Tibial artery (tissue), 4 donors: ENCODE measurements at regions not wholly inside any gene's neighbourhood (a gene's known extent, or its start where the extent isn't known, plus 50 kb on each side); places are given as distances from the start of the nearest gene placed in this dataset.

Source experiments
- DNase-seq, 2 donors: peaks; one replicate each; pipeline ENCODE4 v3.0.0-alpha.2; 2019
- H3K27ac ChIP-seq, 2 donors: fragments of 200-600 bp; sonication (generic) in 1 of 2; 1 replicate in 1 of 2; 2 replicates in 1 of 2; pipeline ENCODE4 v1.5.1; 2018 to 2019; ENCODE audit warnings: mild to moderate bottlenecking in 1 of 2
- H3K27me3 ChIP-seq, 2 donors: fragments of 200-600 bp; sonication (generic) in 1 of 2; one replicate each; pipeline versions ENCODE4 v1.5.1 to v1.6.0; 2016 to 2019
- H3K36me3 ChIP-seq, 3 donors: fragments of 200-600 bp; sonication (generic) in 2 of 3; one replicate each; pipeline ENCODE4 v1.5.1; 2016 to 2019; ENCODE audit warnings: mild to moderate bottlenecking in 2 of 3
- H3K4me1 ChIP-seq, 4 donors: fragments of 200-600 bp; sonication (generic) in 2 of 4; 1 replicate in 3 of 4; 2 replicates in 1 of 4; pipeline ENCODE4 v1.5.1; 2016 to 2019
- H3K4me3 ChIP-seq, 2 donors: fragments of 200-600 bp; sonication (generic) in 1 of 2; 1 replicate in 1 of 2; 2 replicates in 1 of 2; pipeline ENCODE4 v1.5.1; 2018 to 2019; ENCODE audit warnings: mild to moderate bottlenecking in 2 of 2
- H3K9me3 ChIP-seq, 3 donors: fragments of 200-600 bp; sonication (generic) in 1 of 3; one replicate each; pipeline ENCODE4 v1.5.1; 2016 to 2019
- CTCF ChIP-seq, 2 experiments: fragments of 200-600 bp in 1 of 2; fragments of 450-650 bp in 1 of 2; IDR thresholded peaks; one replicate each; pipeline ENCODE4 v1.5.1; 2017 to 2019; ENCODE audit warnings: antibody characterized with exemption in 2 of 2, mild to moderate bottlenecking in 1 of 2, moderate library complexity in 1 of 2
- intact Hi-C: fragments of 100-400 bp; cut with DNase I; formaldehyde crosslinking; loops from one replicate; pipeline ENCODE4 v1.15.0; 2023; ENCODE audit warnings: low total_unique reads

DNA sequence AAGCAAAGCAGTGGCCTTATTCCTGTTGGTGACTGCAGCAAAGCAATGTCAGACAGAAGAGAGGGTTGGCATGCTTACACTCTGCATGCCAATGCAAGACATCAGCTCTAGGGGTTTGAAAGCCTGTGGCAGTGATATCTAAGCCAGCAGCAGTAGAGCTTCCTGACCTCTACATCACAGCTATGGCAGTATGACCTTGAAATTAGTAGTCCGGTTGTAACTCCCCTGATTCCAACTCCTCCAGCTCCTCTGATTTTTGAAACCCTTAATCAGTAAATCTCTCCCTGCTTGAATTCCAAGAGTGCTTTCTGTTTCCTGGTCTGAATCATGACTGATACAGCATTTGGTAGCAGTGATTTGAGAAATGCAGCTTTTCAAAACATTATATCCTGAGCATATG, 60.0 kb upstream of the LRP1B start:
- no peaks in the 10 kb centered on the region for H3K27me3 ChIP-seq
- DNase-seq, result no peak
- intact Hi-C loops, result no loop called here
- no peaks in the 10 kb centered on the region for H3K36me3 ChIP-seq
- H3K27ac ChIP-seq, result no peak overlapping the region
- H3K4me1 ChIP-seq, result no peaks in the 10 kb centered on the region
- H3K9me3 ChIP-seq, result no peaks in the 10 kb centered on the region
- TF ChIP-seq CTCF (IDR thresholded peaks at IDR 0.05), result no peak
- no peak overlapping the region for H3K4me3 ChIP-seq

DNA sequence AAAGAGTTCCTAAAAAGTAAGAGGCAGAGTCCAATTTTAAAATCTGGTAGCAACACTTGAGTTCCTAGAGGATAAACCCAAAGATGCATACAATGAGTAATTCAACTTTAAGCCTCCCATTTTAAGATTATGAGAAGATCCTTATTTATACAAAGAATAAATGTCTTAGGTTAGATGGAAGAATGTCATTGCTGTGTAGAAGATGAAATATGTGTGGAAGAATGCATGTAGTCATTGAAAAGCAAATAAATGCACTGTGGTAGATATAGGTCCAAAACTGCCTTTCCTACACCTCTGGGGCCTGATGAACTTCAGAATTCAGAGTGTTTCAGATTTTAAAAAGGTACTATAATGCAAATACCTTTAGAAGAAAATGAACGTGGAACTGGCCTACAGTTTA, 58.7 kb upstream of the LRP1B start:
- no peak overlapping the region for H3K27ac ChIP-seq
- H3K36me3 ChIP-seq, result no peaks in the 10 kb centered on the region
- H3K4me1 ChIP-seq, result no peaks in the 10 kb centered on the region
- no peak for TF ChIP-seq CTCF (IDR thresholded peaks at IDR 0.05)
- no peak for DNase-seq
- no peaks in the 10 kb centered on the region for H3K27me3 ChIP-seq
- intact Hi-C loops, result no loop called here
- H3K4me3 ChIP-seq, result no peak overlapping the region
- no peaks in the 10 kb centered on the region for H3K9me3 ChIP-seq

DNA sequence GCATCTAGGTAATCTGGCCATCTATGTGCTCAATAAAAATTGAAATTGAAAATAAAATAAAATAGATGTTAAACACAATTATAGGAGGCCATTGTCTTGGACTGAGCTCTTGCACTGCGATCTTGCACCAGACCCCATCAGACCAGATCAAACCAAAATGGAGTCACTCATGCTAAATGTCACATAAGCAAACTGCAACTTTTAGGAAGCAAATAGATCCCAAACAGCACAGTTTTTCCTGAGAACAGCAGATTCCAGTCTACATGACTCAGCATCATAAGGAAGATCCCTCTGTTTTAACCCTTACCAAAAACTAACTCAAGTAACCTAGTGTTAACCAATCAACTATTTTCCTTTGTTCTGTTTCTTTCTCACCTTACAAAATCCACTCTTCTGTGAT, 57.7 kb upstream of the LRP1B start:
- no peak for TF ChIP-seq CTCF (IDR thresholded peaks at IDR 0.05)
- H3K27me3 ChIP-seq, result no peaks in the 10 kb centered on the region
- intact Hi-C loops, result no loop called here

GRCh38 chr2:142180820-142181533, 50.2 kb upstream of the LRP1B start:
- Histone ChIP-seq H3K27me3 (no peaks in the 10 kb centered on the region), H3K9me3 (no peaks in the 10 kb centered on the region), H3K27ac (no peak overlapping the region), H3K36me3 (no peaks in the 10 kb centered on the region), H3K4me1 (no peaks in the 10 kb centered on the region), H3K4me3 (no peak overlapping the region)
- intact Hi-C loops, result no loop called here
- no peak for DNase-seq
- no peak for TF ChIP-seq CTCF (IDR thresholded peaks at IDR 0.05)

More for the DNA sequence above, 57.7 kb upstream of the LRP1B start:
- Histone ChIP-seq H3K4me3 (no peak overlapping the region), H3K27ac (no peak overlapping the region), H3K9me3 (no peaks in the 10 kb centered on the region), H3K36me3 (no peaks in the 10 kb centered on the region), H3K4me1 (no peaks in the 10 kb centered on the region)
- no peak for DNase-seq
